Stimulated activated CD4-positive, alpha-beta T cell treated with anti-CD3 and anti-CD28 coated beads, Interleukin-4, amount 100 ng/mL, for 24 hours (primary cell): ENCODE measurements at regions not wholly inside any gene's neighbourhood (a gene's known extent, or its start where the extent isn't known, plus 50 kb on each side); places are given as distances from the start of the nearest gene placed in this dataset.
"Not testable (repeated sequence)": the region's sequence is repeated elsewhere in the genome, so short reads cannot be mapped to it uniquely, and the experiment has no call there.

Experiments
- DNase-seq: peaks from one replicate; pipeline ENCODE4 v3.0.0-alpha.2; 2020

DNA sequence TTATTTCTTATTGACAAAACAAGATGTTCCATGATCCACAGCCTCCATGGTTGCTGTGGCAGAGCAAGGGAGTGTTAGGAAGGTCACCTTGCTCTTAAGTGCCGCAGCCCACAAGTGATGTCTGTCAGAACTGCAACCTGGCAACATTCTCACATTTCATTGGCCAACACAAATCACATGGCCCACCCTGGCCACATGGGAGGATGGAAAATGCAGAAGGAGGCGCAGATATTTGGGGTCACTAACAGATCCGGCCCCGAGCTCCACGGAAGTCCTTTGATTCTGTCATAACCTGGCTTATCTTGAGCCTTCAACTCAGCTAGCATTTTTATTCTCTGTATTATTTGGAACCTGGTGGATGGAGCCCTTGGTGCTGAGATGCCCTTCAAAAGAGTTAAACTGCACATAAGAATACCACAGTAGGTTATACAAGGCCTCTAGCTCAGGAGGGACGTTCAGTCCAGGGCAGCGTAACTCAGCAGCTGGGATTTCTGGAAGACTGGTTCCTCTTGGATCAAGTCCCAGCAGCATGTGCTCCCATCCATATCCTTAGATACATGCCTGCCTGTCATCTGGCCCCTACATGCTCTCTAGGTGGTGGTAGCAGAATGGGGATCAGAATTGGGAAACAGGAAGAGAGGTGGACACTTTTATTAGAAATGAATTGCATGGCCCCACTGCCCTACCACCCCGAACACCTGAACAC is 508.1 kb downstream of the HAPSTR1 start:
- DNase-seq: no peak

DNA sequence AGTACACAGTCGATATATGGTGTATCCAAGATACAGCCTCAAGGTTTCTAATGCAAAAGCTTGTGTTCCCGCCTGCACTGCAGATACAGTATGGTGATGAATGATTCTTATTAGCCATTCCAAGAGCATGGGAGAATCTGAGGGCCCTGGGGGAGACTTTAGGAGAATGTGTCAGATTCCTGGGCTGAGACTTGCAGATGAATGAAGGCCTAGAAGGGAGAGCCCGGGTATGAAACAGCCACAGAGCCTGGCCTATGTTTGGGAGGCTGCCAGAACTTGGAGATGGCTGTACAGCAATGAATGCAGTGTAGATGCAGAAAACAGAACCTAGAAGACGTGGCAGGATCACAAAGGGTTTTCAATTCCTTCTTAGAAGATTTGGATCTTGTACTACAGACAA is 510.7 kb downstream of the HAPSTR1 start:
- DNase-seq: no peak

DNA sequence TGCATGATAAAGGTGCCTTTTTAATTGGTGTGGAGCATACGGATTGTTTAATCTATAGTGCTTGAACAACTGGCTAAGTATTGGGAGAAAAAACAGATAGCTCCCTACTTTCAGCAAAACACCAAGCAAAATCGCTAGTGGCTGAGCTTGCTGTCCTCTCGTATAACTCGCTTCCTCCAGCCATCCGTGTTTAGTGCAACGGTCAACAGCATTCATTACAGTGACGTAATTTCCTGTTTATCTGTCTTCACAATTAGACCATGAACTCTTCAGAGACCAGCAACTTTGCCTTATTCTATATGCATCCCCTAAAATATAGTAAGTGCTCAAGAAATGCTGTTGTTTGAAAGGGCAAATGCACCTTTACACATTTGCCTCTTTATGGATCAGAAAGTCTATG is 511.9 kb downstream of the HAPSTR1 start:
- DNase-seq: no peak

DNA sequence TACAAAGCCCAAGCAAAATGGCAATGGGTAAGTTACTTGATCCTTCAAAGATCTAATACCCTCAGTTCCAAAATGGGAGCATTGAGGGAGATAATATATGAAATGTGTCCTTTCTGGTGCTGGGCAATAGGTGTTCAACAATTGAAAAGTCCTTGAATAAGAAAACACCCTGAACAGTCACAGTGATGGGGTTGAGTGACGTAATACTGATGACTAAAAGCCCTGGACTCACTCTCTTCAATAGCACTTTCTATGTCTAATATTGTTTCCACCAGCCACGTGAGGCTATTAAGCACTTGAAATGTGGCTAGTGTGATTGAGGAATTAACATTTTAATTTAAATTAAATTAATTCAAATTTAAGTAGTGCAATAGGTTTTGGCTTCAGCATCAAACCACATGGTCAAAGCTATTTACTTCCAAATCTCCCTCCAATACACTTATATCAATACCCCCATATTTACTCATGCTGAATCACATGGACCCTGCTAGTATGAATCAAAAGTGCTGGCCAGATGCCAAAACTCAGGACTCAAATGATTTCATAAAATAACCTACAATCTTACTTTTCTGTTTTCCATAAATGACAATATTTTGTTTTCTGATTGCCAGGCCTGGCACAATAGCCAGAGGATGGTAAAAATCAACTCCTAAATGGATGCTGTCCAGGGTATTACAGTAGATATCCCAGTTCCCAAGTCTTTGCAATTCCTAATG is 516.2 kb downstream of the HAPSTR1 start:
- DNase-seq: no peak

DNA sequence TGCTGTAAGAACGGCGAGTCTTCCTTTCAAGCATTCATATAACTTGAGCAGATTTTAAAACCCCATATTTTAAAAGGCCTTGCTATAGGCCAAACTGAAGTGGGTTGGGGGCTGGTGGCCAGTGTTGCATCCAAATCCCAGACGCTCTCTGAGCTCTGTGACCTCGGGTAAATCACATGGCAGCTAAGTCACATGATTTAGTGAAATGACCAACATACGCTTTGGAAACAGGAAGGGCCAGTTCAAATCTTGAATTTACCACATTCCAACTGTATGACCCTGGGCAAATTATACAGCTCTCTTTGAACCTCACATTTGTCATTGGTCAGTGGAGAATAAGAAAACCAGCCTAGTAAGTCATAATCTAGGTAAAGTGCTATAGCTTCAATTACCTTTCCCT is 519.3 kb downstream of the HAPSTR1 start:
- no peak for DNase-seq

DNA sequence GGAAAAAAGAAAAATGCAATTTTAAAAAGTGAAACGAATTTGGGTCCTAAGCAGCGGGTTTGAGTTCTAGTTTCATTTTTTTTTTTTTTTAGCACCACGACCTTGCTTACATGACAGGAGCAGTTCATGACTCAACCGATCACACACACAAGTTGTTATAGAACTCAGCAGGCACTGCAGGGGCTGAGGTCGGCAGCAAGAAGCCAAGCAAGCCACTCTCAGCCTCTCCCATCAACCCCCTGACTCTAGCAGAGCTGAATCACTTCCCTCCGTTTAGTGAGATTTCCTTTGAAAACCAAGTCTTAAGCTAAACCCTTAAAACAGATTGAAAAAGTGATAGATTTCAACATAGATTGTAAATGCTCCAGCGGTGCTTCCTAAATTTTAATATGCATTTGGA is 520.8 kb downstream of the HAPSTR1 start:
- no peak for DNase-seq

DNA sequence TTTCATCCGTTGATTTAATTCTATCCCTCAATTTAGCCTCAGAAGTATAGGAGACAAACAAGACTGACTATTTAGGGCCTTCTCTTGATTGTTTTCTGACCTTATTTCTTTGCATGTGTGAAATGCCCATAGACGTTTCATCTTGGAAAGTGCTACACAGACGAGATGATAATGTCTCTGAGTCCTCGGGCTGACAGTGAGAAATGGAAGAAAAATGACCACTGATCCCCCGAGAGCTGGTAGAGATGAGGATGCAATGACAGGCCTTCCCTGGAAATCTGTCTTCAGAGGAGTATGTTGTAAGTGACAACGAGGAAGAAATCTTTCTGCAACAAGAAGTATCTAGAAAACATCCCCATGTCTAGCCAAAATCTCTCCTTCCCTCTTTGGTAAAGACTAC is 522.9 kb downstream of the HAPSTR1 start:
- DNase-seq: no peak

DNA sequence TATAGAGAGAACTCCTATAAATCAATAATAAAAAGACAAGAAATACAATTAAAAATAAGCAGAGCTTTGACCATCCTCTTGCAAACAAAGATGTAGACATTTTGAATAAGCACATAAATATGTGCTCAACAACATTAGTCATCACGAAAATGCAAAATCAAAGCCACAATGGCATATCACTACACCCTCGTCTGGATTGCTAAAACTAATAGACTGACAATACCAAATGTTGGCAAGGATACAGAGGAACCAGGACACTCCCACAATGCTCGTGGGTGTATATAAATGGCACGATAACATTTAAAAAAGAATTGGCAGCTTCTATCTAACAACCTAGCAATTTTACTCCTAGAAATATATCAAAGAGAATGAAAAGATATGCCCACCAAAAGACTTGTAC is 530.8 kb downstream of the HAPSTR1 start:
- DNase-seq: no peak

DNA sequence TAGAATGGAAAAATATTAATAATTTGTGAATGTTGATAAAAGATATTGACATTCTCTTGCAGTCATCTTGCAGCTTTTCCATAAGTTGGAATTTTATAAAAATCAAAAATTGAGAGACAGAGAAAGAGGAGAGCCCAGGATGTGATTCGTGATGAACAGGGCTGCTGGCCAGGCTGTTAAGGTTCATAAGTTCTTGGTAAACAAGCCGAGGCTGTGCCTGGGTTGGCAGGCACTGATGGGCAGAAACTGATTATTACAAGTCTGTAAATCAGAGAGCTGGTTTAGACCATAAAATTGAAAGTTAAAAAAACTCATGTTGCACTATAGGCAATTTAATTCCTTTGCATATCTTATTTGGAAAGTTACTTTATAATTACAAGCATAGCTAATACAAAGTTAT is 533.7 kb downstream of the HAPSTR1 start:
- DNase-seq: no peak

DNA sequence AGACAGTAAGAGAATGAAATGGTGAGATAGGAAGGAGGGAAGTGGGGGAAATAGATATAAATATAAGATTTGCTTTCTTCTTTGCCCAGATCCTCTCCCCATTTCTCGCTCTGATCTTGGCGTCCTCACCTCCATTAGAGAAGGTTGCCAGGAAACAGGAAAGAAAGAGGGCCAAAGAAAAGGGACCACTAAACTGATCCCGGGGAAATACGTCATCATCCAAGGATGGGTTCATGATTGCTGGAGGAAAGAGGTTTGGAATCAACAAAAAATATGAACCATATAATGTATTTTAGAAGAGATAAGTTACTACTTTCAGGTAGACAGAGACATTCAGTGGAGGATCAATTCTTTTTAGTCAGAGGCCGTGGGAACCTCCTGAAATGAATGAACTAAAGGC is 536.0 kb downstream of the HAPSTR1 start:
- DNase-seq: no peak

DNA sequence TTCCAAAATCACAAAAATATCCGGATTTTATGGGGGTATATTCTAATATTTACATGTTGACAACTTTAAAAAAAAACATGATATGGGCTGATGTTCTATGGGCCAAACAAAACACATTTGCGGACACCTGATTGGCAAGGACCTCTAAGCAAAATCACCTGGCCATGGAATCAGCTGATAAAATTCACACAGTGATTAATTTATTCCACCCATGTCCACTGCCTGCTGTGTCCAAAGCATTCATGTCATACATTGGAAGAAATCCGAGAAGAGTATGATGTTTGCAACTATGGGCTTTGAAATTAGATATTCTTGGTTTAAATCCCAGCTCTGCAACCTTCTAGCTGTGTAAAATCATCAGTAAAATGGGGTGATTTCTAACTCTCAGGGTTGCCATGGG is 538.7 kb downstream of the HAPSTR1 start:
- no peak for DNase-seq

DNA sequence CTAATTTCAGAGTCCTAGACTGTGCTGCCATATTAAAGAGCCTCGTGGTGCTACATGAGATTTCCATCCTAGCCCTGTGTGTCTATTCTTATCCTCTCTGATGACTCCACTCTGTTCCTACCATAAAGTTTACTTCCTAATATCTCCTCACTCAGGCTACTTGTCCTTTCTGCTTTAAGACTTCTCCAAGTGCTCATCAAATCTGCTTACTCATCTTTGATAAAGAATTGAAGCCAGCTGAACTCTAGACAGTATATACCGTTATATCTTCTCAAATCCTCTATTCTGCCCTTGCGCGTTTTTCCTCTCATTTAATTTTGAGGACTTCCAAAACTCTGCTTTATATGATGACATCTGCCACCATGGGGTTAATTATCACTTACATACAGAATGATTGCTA is 539.5 kb downstream of the HAPSTR1 start:
- DNase-seq: no peak

DNA sequence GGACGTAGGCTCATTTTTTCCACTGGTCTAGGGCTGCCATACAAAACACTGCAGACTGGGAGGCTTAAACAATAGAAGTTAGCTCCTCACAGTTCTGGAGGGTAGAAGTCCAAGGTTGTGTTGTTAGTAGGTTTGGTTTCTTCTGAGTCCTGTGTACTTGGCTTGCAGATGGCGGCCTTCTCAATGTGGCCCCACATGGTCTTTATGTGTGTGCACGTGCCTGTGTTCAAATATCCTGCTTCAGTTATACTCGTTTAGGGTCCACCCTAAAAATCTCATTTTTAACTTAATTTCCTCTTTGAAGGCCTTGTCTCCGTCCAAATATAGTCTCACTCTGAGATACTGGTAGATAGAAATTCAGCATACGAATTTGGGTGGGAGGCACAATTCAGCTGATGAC is 542.4 kb downstream of the HAPSTR1 start:
- DNase-seq: no peak

DNA sequence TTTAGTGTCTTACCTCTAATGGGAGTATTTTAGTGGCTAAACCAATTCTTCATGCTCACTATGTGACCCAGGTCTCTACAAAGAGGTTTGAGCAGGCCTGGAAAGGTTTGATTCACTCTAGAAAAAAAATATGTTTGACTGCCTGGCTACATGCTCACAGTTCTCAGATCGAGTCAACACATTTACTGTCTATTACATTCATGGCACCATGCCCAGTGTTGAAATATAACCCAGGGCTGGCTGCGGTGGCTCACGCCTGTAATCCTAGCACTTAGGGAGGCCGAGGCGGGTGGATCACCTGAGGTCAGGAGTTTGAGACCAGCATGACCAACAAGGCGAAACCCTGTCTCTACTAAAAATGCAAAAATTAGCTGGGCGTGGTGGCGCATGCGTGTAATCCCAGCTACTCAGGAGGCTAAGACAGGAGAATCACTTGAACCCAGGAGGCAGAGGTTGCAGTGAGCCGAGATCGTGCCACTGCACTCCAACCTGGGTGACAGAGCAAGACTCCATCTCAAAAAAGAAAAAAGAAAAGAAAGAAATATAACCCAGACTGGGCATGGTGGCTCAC is 543.8 kb downstream of the HAPSTR1 start:
- not testable (repeated sequence) for DNase-seq

DNA sequence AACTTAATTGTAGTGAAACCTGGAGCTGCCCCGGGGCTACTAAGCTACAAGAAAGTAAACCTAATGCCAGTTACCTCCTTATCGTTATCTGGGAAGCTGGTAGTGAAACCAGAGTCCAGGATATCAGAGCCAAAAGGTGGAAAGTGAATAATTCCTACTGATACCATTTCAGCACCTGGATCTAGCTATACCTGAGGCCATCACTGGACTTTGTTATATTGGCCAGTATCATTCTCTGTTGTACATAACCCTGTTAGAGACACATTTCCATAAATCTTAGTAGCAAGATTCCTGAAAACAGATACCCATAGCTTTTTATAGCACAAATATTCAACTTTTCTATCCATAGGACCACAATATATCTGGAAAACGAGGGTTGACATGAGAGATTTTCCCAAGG is 538.0 kb downstream of the GRIN2A start:
- DNase-seq: no peak

DNA sequence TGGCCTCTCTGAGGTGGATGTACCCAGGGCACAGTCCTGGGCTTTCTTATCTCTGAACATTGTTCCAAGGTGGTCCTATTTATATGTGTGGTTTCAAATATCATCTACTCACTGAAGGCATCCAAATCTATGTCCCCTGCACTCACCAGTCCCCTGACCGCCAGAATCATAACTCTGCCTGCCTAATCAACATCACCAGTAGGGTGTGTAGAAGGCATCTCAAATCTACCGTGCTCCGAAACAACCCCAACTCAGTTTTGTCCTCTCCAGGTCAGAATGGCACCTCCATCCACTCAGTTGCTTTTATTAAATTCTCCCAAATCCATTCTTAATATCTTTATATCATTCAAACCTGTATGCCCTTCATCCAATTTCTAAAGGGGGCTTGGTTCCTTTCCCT is 536.3 kb downstream of the GRIN2A start:
- DNase-seq: no peak

DNA sequence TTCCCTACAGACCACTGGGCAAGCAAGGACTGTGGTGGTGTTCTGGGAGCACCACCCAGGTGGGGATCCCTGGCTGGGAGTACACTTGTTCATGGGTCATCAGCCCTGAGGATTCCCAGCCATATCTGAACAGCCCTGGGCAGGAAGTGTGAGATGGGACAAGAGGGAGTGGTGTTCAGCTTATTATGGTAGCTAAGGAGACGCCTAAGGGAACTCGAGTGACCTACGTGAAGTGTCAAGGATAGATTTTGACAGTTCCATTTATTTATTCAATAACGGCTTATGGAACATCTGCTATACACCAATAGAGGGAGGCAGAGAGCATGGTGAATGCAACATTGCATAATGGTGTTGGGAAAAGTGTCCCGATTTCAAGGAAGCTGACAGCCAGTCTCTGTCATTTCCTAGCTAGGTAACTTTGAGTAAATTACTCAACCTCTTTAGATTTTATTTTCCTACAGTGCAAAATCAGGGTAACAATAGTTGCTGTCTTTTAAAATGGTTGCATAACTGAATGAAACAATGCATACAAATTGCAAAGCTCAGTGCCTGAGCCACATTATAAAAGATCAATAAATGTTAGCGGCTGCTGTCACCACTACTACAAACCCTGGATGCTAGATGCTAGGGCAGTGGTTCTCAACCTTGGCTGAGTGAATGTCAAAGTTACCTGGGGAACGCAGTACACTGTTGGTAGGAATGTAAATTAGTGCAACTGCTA is 534.1 kb downstream of the GRIN2A start:
- no peak for DNase-seq

DNA sequence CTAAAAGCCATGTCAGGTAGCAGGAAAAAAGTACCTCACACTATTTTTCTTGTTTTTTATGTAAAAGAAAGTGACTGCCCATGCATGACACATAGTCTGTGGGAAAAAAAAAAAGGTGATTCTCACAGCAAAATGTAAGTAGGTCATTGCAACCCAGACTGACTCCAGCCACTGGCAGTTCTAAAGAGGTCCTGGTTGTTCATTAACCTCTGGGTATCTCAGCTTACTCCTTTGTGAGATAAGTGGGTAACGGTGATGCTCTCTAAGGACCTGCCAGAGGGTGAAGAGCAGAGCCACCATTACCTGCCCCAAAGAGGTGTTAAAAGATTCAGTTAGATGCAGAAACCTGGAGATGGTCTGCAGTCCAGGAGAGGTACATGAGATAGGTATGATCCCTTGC is 531.9 kb downstream of the GRIN2A start:
- no peak for DNase-seq

DNA sequence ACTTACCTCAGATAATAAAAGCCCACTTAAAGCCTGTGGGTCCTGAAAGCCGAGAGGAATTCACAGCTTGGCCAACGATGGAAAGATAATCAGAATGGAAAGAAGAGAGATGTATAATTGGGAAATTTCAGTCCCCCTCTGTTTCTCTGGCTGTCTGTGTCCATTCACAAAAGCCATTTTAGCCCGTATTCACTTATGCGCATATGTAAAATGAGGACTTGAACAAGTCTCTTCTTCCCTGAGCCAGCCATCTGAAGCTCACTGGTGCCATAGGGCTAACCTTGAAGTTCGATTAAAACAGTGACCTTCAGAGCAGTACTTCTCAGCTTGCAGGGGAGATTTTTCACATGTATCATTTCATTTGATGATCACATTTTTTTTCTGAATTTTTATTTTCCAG is 527.2 kb downstream of the GRIN2A start:
- no peak for DNase-seq

DNA sequence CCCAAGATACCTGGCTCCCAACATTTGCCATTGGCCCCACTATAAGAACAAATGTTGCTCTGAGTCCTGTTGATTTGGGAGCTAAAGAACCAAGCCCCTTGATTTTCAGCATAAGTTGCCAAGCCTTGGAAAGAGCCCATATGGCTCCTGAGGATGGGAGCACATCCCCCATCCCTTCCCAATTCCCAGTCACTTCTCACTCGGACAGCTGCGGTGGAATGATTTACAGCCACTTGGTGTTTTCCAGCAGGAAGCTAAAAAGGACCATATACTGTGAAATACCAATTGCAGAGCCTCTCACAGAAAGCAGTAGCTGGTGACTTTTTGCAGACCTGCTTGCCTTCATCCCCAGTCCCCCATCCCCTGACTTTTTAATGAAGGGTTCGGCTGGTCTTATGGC is 524.6 kb downstream of the GRIN2A start:
- no peak for DNase-seq

DNA sequence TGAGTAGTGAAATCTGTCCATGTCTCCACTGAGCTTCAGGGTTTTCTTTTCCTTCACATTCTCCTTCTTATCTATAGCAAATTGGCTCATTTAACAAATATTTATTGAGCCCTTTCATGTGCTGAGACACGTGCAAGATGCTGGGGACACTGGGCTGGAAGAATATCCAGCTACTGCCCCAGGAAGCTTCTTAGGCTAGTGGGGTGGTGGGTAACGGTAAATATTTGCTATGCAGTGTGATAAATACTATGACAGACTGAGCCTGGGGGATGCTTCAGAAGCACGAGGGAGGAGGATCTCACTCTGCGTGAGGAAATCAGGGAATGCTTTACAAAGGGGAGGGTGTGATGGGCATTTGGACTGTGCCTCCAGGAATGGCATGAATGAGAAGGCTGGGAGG is 524.1 kb downstream of the GRIN2A start:
- no peak for DNase-seq

DNA sequence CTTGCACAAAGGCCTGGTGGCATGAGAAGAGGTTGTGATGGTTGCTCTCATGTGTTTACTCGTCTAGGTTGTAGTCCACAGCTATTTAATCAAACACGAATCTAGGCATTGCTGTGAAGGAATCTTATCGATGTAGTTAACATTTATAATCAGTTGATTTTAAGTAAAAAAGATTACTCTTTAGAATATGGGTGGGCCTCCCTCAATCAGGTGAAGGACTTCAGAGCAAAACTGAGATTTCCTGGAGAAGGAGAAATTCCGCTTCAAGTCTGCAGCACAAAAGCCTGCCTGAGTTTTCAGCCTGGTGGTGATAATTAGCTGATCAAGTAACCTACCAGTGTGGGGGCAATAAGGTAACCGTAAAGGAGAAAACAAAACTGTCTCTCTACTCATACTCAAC is 523.6 kb downstream of the GRIN2A start:
- DNase-seq: no peak

DNA sequence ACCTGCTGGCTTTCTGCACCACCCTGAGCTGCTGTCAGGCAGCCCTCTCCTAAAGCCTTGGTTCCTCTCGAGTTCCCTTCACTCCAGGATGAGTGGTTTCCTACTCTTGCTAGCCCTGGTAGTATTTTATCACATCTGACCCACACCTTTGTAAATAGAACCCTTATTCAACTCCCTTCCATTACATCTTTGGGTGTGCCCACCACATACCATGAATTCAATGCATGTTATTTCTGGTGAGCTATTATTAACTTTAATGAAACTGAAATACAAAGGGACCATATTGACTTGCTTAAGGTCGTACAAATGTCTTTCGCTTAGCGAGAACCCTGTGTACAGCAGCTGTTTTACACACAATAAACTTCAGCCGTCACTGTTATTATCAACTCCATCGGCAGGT is 521.3 kb downstream of the GRIN2A start:
- DNase-seq: no peak
